ENCODE measurements at regions not wholly inside any gene's neighbourhood (a gene's known extent, or its start where the extent isn't known, plus 50 kb on each side); places are given as distances from the start of the nearest gene placed in this dataset.
A peak's percentile ranks its signal among the peaks of the same experiment; 100 is the strongest.
"Not testable (repeated sequence)": the region's sequence is repeated elsewhere in the genome, so short reads cannot be mapped to it uniquely, and the experiment has no call there.

- peak; percentile 42 for DNase-seq
Observed at GRCh38 chr14:30227876-30228275, 300.2 kb upstream of the PRKD1 start.

- no peak for DNase-seq
Observed at GRCh38 chr14:30230719-30231118, 303.1 kb upstream of the PRKD1 start.

GRCh38 chr14:30234966-30235365 lies 307.3 kb upstream of the PRKD1 start:
- no peak for DNase-seq

GRCh38 chr14:30235485-30235884 lies 307.8 kb upstream of the PRKD1 start:
- DNase-seq, result no peak

GRCh38 chr14:30238936-30239335 lies 311.3 kb upstream of the PRKD1 start:
- DNase-seq, result no peak

GRCh38 chr14:30240018-30240417 lies 312.4 kb upstream of the PRKD1 start:
- DNase-seq, result no peak

GRCh38 chr14:30240685-30241084 lies 313.0 kb upstream of the PRKD1 start:
- no peak for DNase-seq

GRCh38 chr14:30242744-30243143 lies 315.1 kb upstream of the PRKD1 start:
- no peak for DNase-seq

GRCh38 chr14:30243207-30243606 lies 315.6 kb upstream of the PRKD1 start:
- DNase-seq, result no peak

GRCh38 chr14:30243805-30244204 lies 315.2 kb upstream of the G2E3 start:
- peak; percentile 7 for DNase-seq

- DNase-seq, result not testable (repeated sequence)
Observed at GRCh38 chr14:30244348-30244747, 314.6 kb upstream of the G2E3 start.

- DNase-seq, result no peak
Observed at GRCh38 chr14:30251017-30251416, 307.9 kb upstream of the G2E3 start.

- DNase-seq, result no peak
Observed at GRCh38 chr14:30251557-30252100, 307.3 kb upstream of the G2E3 start.

GRCh38 chr14:30252151-30252550 lies 306.8 kb upstream of the G2E3 start:
- no peak for DNase-seq

- DNase-seq, result no peak
Observed at GRCh38 chr14:30252783-30253674, 305.9 kb upstream of the G2E3 start.

GRCh38 chr14:30256627-30257026 lies 302.3 kb upstream of the G2E3 start:
- no peak for DNase-seq

- no peak for DNase-seq
Observed at GRCh38 chr14:30257946-30258661, 300.9 kb upstream of the G2E3 start.

- DNase-seq, result no peak
Observed at GRCh38 chr14:30260833-30261607, 297.9 kb upstream of the G2E3 start.

GRCh38 chr14:30264161-30264560 lies 294.8 kb upstream of the G2E3 start:
- DNase-seq, result no peak

- no peak for DNase-seq
Observed at GRCh38 chr14:30266290-30266689, 292.7 kb upstream of the G2E3 start.

GRCh38 chr14:30267141-30267540 lies 291.8 kb upstream of the G2E3 start:
- no peak for DNase-seq

GRCh38 chr14:30270200-30271161 lies 288.5 kb upstream of the G2E3 start:
- peak; percentile 77 for DNase-seq

Data from kidney glomerular epithelial cell (primary cell).